ENCODE measurements at regions not wholly inside any gene's neighbourhood (a gene's known extent, or its start where the extent isn't known, plus 50 kb on each side); places are given as distances from the start of the nearest gene placed in this dataset.

- Histone ChIP-seq H3K27me3 (ENCODE audit: control insufficient read depth in 2 of 2, insufficient read depth in 2 of 2, low read length in 2 of 2) (no peaks in the 10 kb centered on the region), H4K20me1 (replicated peaks; ENCODE audit: control insufficient read depth, insufficient read depth, low read length) (no peaks in the 10 kb centered on the region), H3K4me2 (ENCODE audit: insufficient read depth, low read length) (no peak overlapping the region), H3K36me3 (ENCODE audit: control insufficient read depth, insufficient read depth, low read length) (no peaks in the 10 kb centered on the region), H3K27ac (ENCODE audit: extremely low read depth, low read depth, low read length) (no peak overlapping the region), H3K9ac (ENCODE audit: insufficient read depth in 1 of 2, low read depth in 2 of 2, low read length in 2 of 2) (no peak overlapping the region), H2AFZ (ENCODE audit: low read depth, low read length) (no peak overlapping the region), H3K4me1 (replicated peaks in 1 of 2; ENCODE audit: control insufficient read depth in 2 of 2, insufficient read depth in 2 of 2, low read length in 2 of 2) (no peaks in the 10 kb centered on the region), H3K4me3 (no peak overlapping the region), H3K79me2 (ENCODE audit: control insufficient read depth, insufficient read depth, low read length) (no peaks in the 10 kb centered on the region), H3K9me1 (ENCODE audit: control insufficient read depth, insufficient read depth, low read length) (no peaks in the 10 kb centered on the region), H3K9me3 (replicated peaks; ENCODE audit: control insufficient read depth, insufficient read depth, low read depth, low read length) (no peaks in the 10 kb centered on the region)
- in situ Hi-C loops (cut with MboI), result no loop called here
- ATAC-seq, result no peak
- POLR2A ChIA-PET, result interaction anchor here (0.6 kb wide), 1 partner anchor 32 kb away, joined by 3 read pairs; no protein-coding TSS in a partner anchor
- 1% methylated on average over 4 of the region's 4 CpGs for WGBS (ENCODE audit: insufficient coverage, low coverage, missing lambda C conversion rate)
- intact Hi-C loops (cut with micrococcal nuclease), result no loop called here
- no peak for DNase-seq (ENCODE audit: extremely low read depth in 1 of 4, low spot score in 3 of 4)
- CTCF ChIA-PET (ENCODE audit: low intra/inter-chr PET ratio), result no interaction called here
- BruUV-seq (replicated peaks), result no TSS peak
- FAIRE-seq, result no peak
- TF ChIP-seq HNRNPK (IDR thresholded peaks at IDR 0.05; ENCODE audit: low read depth, low read length, poor library complexity, severe bottlenecking) (no peak), CEBPG (CRISPR knock-in tag; IDR thresholded peaks at IDR 0.05) (no peak), CEBPG (tag; conservative IDR thresholded peaks at IDR 0.05 in 1 of 2, IDR thresholded peaks at IDR 0.05 in 1 of 2) (no peak), ZNF668 (CRISPR knock-in tag; IDR thresholded peaks at IDR 0.05) (no peak), E2F4 (CRISPR knock-in tag; IDR thresholded peaks at IDR 0.05; ENCODE audit: low read depth) (no peak), PHB (CRISPR knock-in tag; IDR thresholded peaks at IDR 0.05) (no peak), ZNF174 (CRISPR knock-in tag; IDR thresholded peaks at IDR 0.05) (no peak), MEF2A (IDR thresholded peaks at IDR 0.05; ENCODE audit: control insufficient read depth, low read depth, low read length) (no peak), PREB (CRISPR knock-in tag; IDR thresholded peaks at IDR 0.05) (no peak), IRF9 (tag; IDR thresholded peaks at IDR 0.05) (no peak), ZNF444 (CRISPR knock-in tag; IDR thresholded peaks at IDR 0.05) (no peak), ZNF609 (CRISPR knock-in tag; IDR thresholded peaks at IDR 0.05; ENCODE audit: borderline replicate concordance) (no peak), TCF7L2 (IDR thresholded peaks at IDR 0.05; ENCODE audit: low read depth, low read length) (no peak), ZNF311 (CRISPR knock-in tag; IDR thresholded peaks at IDR 0.05) (no peak), KAT8 (IDR thresholded peaks at IDR 0.05; ENCODE audit: low read depth) (no peak)
These were observed 120.5 kb upstream of the MAP9 start for GRCh38 chr4:155497306-155497705.

Data from K562 (cell line).